SK-N-SH (cell line): ENCODE measurements at regions not wholly inside any gene's neighbourhood (a gene's known extent, or its start where the extent isn't known, plus 50 kb on each side); places are given as distances from the start of the nearest gene placed in this dataset.
A peak's percentile ranks its signal among the peaks of the same experiment; 100 is the strongest.

Experiments used
- CTCF ChIA-PET: fragments of 300-600, 350-600 bp; formaldehyde crosslinking; extraction: SDS; loops from one replicate; lab custom pipeline; 2021; lab: Yijun Ruan, JAX
- POLR2A ChIA-PET: fragments of 350-600 bp; sonication (Branson Sonifier 250); formaldehyde crosslinking; extraction: SDS; loops from one replicate; lab custom pipeline; 2020; ENCODE audit warnings: antibody characterized with exemption, inconsistent platforms; lab: Yijun Ruan, JAX
- DNase-seq: peaks from one replicate; pipeline ENCODE4 v3.0.0; 2012
- H2AFZ ChIP-seq: fragments of 200-600 bp; sonication (generic); 2 replicates; pipeline ENCODE4 v1.8.1; 2016; ENCODE audit warnings: antibody characterized with exemption, mild to moderate bottlenecking, low read depth
- H3F3A ChIP-seq: fragments of 200-600 bp; sonication (generic); replicated peaks from 2 replicates; pipeline ENCODE3; 2016; ENCODE audit warnings: antibody characterized with exemption, mild to moderate bottlenecking; ENCODE audit not compliant: insufficient read depth
- H3K27ac ChIP-seq, 2 experiments: fragments of 200-500 bp in 1 of 2; fragments of 200-600 bp in 1 of 2; sonication (Bioruptor generic) in 1 of 2; sonication (generic), shearing (Covaris generic) in 1 of 2; 2 replicates each; pipeline versions ENCODE4 v1.5.1 to v1.6.1; 2014 to 2016; ENCODE audit warnings: low read depth in 2 of 2, inconsistent platforms in 1 of 2, low read length in 1 of 2, mild to moderate bottlenecking in 1 of 2, mixed read lengths in 1 of 2
- H3K27me3 ChIP-seq: fragments of 200-600 bp; sonication (generic), shearing (Covaris generic); 2 replicates; pipeline ENCODE4 v1.6.1; 2016; ENCODE audit warnings: mixed run types; ENCODE audit not compliant: insufficient read depth
- H3K36me3 ChIP-seq, 2 experiments: fragments of 200-500 bp in 1 of 2; fragments of 200-600 bp in 1 of 2; sonication (Bioruptor generic) in 1 of 2; sonication (generic) in 1 of 2; replicated peaks in 1 of 2; 2 replicates each; pipeline versions ENCODE3 to v1.5.1; 2014 to 2016; ENCODE audit warnings: low read length in 1 of 2, mild to moderate bottlenecking in 1 of 2; ENCODE audit not compliant: insufficient read depth in 2 of 2, control insufficient read depth in 1 of 2
- H3K4me1 ChIP-seq, 2 experiments: fragments of 200-500 bp in 1 of 2; fragments of 200-600 bp in 1 of 2; sonication (Bioruptor generic) in 1 of 2; sonication (generic), shearing (Covaris generic) in 1 of 2; 2 replicates each; pipeline versions ENCODE4 v1.5.1 to v1.6.1; 2014 to 2016; ENCODE audit warnings: low read depth in 1 of 2, low read length in 1 of 2, mixed run types in 1 of 2; ENCODE audit not compliant: insufficient read depth in 2 of 2, control insufficient read depth in 1 of 2
- H3K4me2 ChIP-seq: fragments of 200-600 bp; sonication (generic), shearing (Covaris generic); 2 replicates; pipeline ENCODE4 v1.6.1; 2017; ENCODE audit warnings: mixed run types
- H3K4me3 ChIP-seq, 2 experiments: fragments of 200-500 bp in 1 of 2; fragments of 200-600 bp in 1 of 2; sonication (Bioruptor generic) in 1 of 2; sonication (generic), shearing (Covaris generic) in 1 of 2; 2 replicates each; pipeline versions ENCODE4 v1.5.1 to v1.8.1; 2014 to 2016; ENCODE audit warnings: low read depth in 2 of 2, inconsistent platforms in 1 of 2, low read length in 1 of 2, mild to moderate bottlenecking in 1 of 2, mixed read lengths in 1 of 2, moderate library complexity in 1 of 2
- H3K79me2 ChIP-seq: fragments of 200-600 bp; sonication (generic); 2 replicates; pipeline ENCODE4 v1.8.1; 2017; ENCODE audit warnings: mild to moderate bottlenecking; ENCODE audit not compliant: insufficient read depth
- H3K9ac ChIP-seq: fragments of 200-600 bp; sonication (generic); 2 replicates; pipeline ENCODE4 v1.6.1; 2017; ENCODE audit warnings: mixed run types
- H3K9me2 ChIP-seq: fragments of 200-600 bp; sonication (generic); 2 replicates; pipeline ENCODE4 v1.6.1; 2017; ENCODE audit warnings: mixed run types
- H3K9me3 ChIP-seq: fragments of 200-600 bp; sonication (generic); 2 replicates; pipeline ENCODE4 v1.6.1; 2017; ENCODE audit warnings: mixed run types, mild to moderate bottlenecking, moderate library complexity
- H4K20me1 ChIP-seq: fragments of 200-600 bp; sonication (generic); 2 replicates; pipeline ENCODE4 v1.6.1; 2017; ENCODE audit warnings: mild to moderate bottlenecking, mixed run types; ENCODE audit not compliant: insufficient read depth
- CHD2 ChIP-seq: fragments of 150-350 bp; IDR thresholded peaks from 2 replicates; pipeline ENCODE4 v1.6.1; 2018; ENCODE audit warnings: low read length; ENCODE audit not compliant: partially characterized antibody
- ELF1 ChIP-seq: IDR thresholded peaks from 2 replicates; pipeline ENCODE4 v1.4.0; 2012
- EP300 ChIP-seq, 2 experiments: IDR thresholded peaks; 2 replicates each; pipeline versions ENCODE4 v1.4.0 to v1.6.1; 2012; ENCODE audit warnings: borderline replicate concordance in 1 of 2, low read depth in 1 of 2, low read length in 1 of 2
- EZH2phosphoT487 ChIP-seq: fragments of 200-600 bp; sonication (generic); IDR thresholded peaks from 2 replicates; pipeline ENCODE4 v1.6.1; 2017; ENCODE audit warnings: low read depth, mixed run types, mild to moderate bottlenecking, antibody characterized with exemption, moderate library complexity, borderline replicate concordance
- FOSL2 ChIP-seq: IDR thresholded peaks from 2 replicates; pipeline ENCODE4 v1.4.0; 2012; ENCODE audit warnings: low read depth, mild to moderate bottlenecking, moderate library complexity, borderline replicate concordance
- GABPA ChIP-seq: IDR thresholded peaks from 2 replicates; pipeline ENCODE4 v1.4.0; 2012; ENCODE audit warnings: low read depth, mild to moderate bottlenecking
- IRF3 ChIP-seq: fragments of 150-350 bp; IDR thresholded peaks from 2 replicates; pipeline ENCODE4 v1.6.1; 2016; ENCODE audit warnings: mild to moderate bottlenecking, low read depth, low read length
- NFIC ChIP-seq: IDR thresholded peaks from 2 replicates; pipeline ENCODE4 v1.4.0; 2012; ENCODE audit warnings: borderline replicate concordance
- PBX3 ChIP-seq: IDR thresholded peaks from 2 replicates; pipeline ENCODE4; 2012
- RAD21 ChIP-seq: IDR thresholded peaks from 2 replicates; pipeline ENCODE4 v1.6.1; 2012; ENCODE audit warnings: mild to moderate bottlenecking, low read length
- REST ChIP-seq: IDR thresholded peaks from 2 replicates; pipeline ENCODE4 v1.6.1; 2012; ENCODE audit warnings: mild to moderate bottlenecking, low read depth, low read length, moderate library complexity
- RXRA ChIP-seq: IDR thresholded peaks from 2 replicates; pipeline ENCODE4 v1.4.0; 2012; ENCODE audit warnings: low read depth, mild to moderate bottlenecking, borderline replicate concordance
- SIN3A ChIP-seq: IDR thresholded peaks from 2 replicates; pipeline ENCODE4 v1.6.1; 2012; ENCODE audit warnings: low read depth, mild to moderate bottlenecking, low read length, moderate library complexity, borderline replicate concordance
- SMC3 ChIP-seq: IDR thresholded peaks from 2 replicates; pipeline ENCODE4 v1.6.1; 2012; ENCODE audit warnings: low read depth, low read length, improper control_type of control experiment
- TCF12 ChIP-seq: IDR thresholded peaks from 2 replicates; pipeline ENCODE4 v1.4.0; 2012
- USF2 ChIP-seq: fragments of 150-350 bp; IDR thresholded peaks from 2 replicates; pipeline ENCODE4 v1.6.1; 2017; ENCODE audit warnings: antibody characterized with exemption, low read length, low read depth, borderline replicate concordance
- YY1 ChIP-seq: IDR thresholded peaks from 2 replicates; pipeline ENCODE4 v1.4.0; 2012; ENCODE audit warnings: low read depth, mild to moderate bottlenecking
- ZBTB33 ChIP-seq: IDR thresholded peaks from 2 replicates; pipeline ENCODE4 v1.4.0; 2012; ENCODE audit warnings: low read depth, borderline replicate concordance
- WGBS: methylation state at CpG from one replicate; pipeline ENCODE4 v1.1.6; 2017; ENCODE audit warnings: low lambda C conversion rate; 5-methylcytosine and 5-hydroxymethylcytosine counted together

GRCh38 chr20:16216914-16217230 lies 356.4 kb downstream of the KIF16B start:
- H3K4me3 ChIP-seq: no peak overlapping the region
- no peaks in the 10 kb centered on the region for H3K36me3 ChIP-seq
- no peaks in the 10 kb centered on the region for H3K79me2 ChIP-seq
- H3K27me3 ChIP-seq: no peaks in the 10 kb centered on the region
- H3K9me3 ChIP-seq: no peaks in the 10 kb centered on the region
- H3K9me2 ChIP-seq: no peaks in the 10 kb centered on the region
- no peak overlapping the region for H3K9ac ChIP-seq
- CTCF ChIA-PET: interaction anchor here (1.5 kb wide), 1 partner anchor 9 kb away, joined by 3 read pairs; no protein-coding TSS in a partner anchor
- no peak overlapping the region; a peak in 2 of 4 replicates for H3K27ac ChIP-seq
- DNase-seq: peak; percentile 34
- no peak overlapping the region for H2AFZ ChIP-seq
- H3F3A ChIP-seq: no peaks in the 10 kb centered on the region
- POLR2A ChIA-PET: no interaction called here
- H3K4me2 ChIP-seq: no peak overlapping the region
- whole genome bisulfite sequencing: 13% methylated on average over 6 of the region's 6 CpGs
- no peaks in the 10 kb centered on the region for H4K20me1 ChIP-seq
- H3K4me1 ChIP-seq: peaks cover 0 to 10% of the 10 kb centered on the region in 2 experiments; a peak in 1 of 4 replicates
- TF ChIP-seq TCF12 (no peak), RAD21 (no peak), EP300 (IDR thresholded peaks at IDR 0.05; ENCODE audit: borderline replicate concordance in 1 of 2, low read depth in 1 of 2, low read length in 1 of 2) (peak in 1 of 2 experiments; percentile 31; a peak in 1 of 4 replicates)
- TF ChIP-seq, all 33 proteins: peak for 1

- H3K9me2 ChIP-seq: no peaks in the 10 kb centered on the region
- H3K4me2 ChIP-seq: no peak overlapping the region
- no peaks in the 10 kb centered on the region for H4K20me1 ChIP-seq
- H3K9ac ChIP-seq: no peak overlapping the region
- 44% methylated on average over 10 of the region's 10 CpGs for WGBS
- peaks cover 0 to 10% of the 10 kb centered on the region in 2 experiments; a peak in 1 of 4 replicates for H3K4me1 ChIP-seq
- ChIA-PET POLR2A (no interaction called here), CTCF (interaction anchor here (1.5 kb wide), 1 partner anchor 8 kb away, joined by 3 read pairs; no protein-coding TSS in a partner anchor)
- H3K27ac ChIP-seq: no peak overlapping the region; a peak in 2 of 4 replicates
- H3K27me3 ChIP-seq: no peaks in the 10 kb centered on the region
- no peaks in the 10 kb centered on the region for H3F3A ChIP-seq
- H3K36me3 ChIP-seq: no peaks in the 10 kb centered on the region
- no peak for DNase-seq
- H2AFZ ChIP-seq: no peak overlapping the region
- H3K79me2 ChIP-seq: no peaks in the 10 kb centered on the region
- H3K4me3 ChIP-seq: no peak overlapping the region
- H3K9me3 ChIP-seq: no peaks in the 10 kb centered on the region
- TF ChIP-seq GABPA (no peak), USF2 (no peak), IRF3 (no peak), ELF1 (no peak), NFIC (no peak), YY1 (no peak), SMC3 (no peak), REST (no peak), RXRA (no peak), ZBTB33 (no peak), EZH2phosphoT487 (no peak), SIN3A (no peak), PBX3 (no peak), CHD2 (no peak), FOSL2 (no peak)
Measured at GRCh38 chr20:16216227-16216913, 356.9 kb downstream of the KIF16B start.
